ENCODE measurements at regions not wholly inside any gene's neighbourhood (a gene's known extent, or its start where the extent isn't known, plus 50 kb on each side); places are given as distances from the start of the nearest gene placed in this dataset.

DNA sequence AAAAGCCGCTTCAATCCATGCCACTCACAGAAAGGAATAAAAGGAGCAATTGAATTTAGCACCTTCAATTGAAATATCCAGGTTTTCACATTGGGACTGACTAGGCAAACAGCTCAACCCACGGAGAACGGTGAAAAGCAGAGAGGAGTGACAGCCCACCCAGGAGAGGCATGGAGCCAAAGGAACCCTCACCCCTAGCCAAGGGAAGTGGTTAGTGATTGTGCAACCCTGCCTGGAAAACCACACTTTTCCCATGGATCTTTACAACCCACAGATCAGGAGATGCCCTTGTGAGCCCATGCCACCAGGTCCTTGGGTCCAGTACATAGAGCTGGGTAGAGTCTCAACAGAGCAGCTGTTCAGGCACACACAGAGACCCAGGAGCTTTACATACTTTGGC, 911.8 kb downstream of the EPHA7 start:
- Histone ChIP-seq H3K27me3 (ENCODE audit: insufficient read depth, poor library complexity, severe bottlenecking) (no peaks in the 10 kb centered on the region), H3K27ac (replicated peaks) (no peak overlapping the region), H3K4me3 (replicated peaks; ENCODE audit: insufficient read depth, low read length) (no peak overlapping the region)
- DNase-seq (ENCODE audit: low read depth in 1 of 2, low spot score in 1 of 2) = no peak
- TF ChIP-seq GABPA (IDR thresholded peaks at IDR 0.05; ENCODE audit: low read depth) (no peak), SPI1 (IDR thresholded peaks at IDR 0.05; ENCODE audit: borderline replicate concordance, low read depth) (no peak), POLR2AphosphoS5 (IDR thresholded peaks at IDR 0.05; ENCODE audit: low read depth) (no peak)
- TF ChIP-seq, protein P1, sequence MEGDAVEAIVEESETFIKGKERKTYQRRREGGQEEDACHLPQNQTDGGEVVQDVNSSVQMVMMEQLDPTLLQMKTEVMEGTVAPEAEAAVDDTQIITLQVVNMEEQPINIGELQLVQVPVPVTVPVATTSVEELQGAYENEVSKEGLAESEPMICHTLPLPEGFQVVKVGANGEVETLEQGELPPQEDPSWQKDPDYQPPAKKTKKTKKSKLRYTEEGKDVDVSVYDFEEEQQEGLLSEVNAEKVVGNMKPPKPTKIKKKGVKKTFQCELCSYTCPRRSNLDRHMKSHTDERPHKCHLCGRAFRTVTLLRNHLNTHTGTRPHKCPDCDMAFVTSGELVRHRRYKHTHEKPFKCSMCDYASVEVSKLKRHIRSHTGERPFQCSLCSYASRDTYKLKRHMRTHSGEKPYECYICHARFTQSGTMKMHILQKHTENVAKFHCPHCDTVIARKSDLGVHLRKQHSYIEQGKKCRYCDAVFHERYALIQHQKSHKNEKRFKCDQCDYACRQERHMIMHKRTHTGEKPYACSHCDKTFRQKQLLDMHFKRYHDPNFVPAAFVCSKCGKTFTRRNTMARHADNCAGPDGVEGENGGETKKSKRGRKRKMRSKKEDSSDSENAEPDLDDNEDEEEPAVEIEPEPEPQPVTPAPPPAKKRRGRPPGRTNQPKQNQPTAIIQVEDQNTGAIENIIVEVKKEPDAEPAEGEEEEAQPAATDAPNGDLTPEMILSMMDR (IDR thresholded peaks at IDR 0.05; ENCODE audit: insufficient read depth, low read length) = no peak
- TF ChIP-seq, protein P2, sequence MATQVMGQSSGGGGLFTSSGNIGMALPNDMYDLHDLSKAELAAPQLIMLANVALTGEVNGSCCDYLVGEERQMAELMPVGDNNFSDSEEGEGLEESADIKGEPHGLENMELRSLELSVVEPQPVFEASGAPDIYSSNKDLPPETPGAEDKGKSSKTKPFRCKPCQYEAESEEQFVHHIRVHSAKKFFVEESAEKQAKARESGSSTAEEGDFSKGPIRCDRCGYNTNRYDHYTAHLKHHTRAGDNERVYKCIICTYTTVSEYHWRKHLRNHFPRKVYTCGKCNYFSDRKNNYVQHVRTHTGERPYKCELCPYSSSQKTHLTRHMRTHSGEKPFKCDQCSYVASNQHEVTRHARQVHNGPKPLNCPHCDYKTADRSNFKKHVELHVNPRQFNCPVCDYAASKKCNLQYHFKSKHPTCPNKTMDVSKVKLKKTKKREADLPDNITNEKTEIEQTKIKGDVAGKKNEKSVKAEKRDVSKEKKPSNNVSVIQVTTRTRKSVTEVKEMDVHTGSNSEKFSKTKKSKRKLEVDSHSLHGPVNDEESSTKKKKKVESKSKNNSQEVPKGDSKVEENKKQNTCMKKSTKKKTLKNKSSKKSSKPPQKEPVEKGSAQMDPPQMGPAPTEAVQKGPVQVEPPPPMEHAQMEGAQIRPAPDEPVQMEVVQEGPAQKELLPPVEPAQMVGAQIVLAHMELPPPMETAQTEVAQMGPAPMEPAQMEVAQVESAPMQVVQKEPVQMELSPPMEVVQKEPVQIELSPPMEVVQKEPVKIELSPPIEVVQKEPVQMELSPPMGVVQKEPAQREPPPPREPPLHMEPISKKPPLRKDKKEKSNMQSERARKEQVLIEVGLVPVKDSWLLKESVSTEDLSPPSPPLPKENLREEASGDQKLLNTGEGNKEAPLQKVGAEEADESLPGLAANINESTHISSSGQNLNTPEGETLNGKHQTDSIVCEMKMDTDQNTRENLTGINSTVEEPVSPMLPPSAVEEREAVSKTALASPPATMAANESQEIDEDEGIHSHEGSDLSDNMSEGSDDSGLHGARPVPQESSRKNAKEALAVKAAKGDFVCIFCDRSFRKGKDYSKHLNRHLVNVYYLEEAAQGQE (IDR thresholded peaks at IDR 0.05; ENCODE audit: insufficient replicate concordance, low read depth) = no peak

DNA sequence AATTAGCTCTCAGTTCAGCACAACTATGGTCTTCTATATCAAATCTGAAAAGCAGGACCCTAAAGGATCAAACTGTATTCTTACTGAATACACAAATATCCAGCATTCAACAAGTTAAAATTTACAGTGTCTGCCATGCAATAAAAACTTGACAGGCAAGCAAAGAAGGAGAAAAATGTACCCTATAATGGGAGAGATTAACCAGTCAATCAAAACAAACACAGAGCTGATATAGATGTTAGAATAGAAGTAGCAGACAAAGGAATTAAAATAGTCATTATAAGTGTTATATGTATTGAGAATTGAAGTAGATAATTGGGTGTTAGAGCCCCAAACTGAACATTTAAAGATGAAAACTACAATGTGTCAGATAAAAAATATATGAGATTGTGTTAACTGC, 914.9 kb downstream of the EPHA7 start:
- H3K27me3 ChIP-seq (ENCODE audit: insufficient read depth, poor library complexity, severe bottlenecking) = no peaks in the 10 kb centered on the region
- no peak for DNase-seq (ENCODE audit: low read depth in 1 of 2, low spot score in 1 of 2)
- H3K27ac ChIP-seq (replicated peaks) = no peak overlapping the region
- TF ChIP-seq GABPA (IDR thresholded peaks at IDR 0.05; ENCODE audit: low read depth) (no peak), SPI1 (IDR thresholded peaks at IDR 0.05; ENCODE audit: borderline replicate concordance, low read depth) (no peak), POLR2AphosphoS5 (IDR thresholded peaks at IDR 0.05; ENCODE audit: low read depth) (no peak)
- TF ChIP-seq, protein P2 (IDR thresholded peaks at IDR 0.05; ENCODE audit: insufficient replicate concordance, low read depth) = no peak
- H3K4me3 ChIP-seq (replicated peaks; ENCODE audit: insufficient read depth, low read length) = no peak overlapping the region

DNA sequence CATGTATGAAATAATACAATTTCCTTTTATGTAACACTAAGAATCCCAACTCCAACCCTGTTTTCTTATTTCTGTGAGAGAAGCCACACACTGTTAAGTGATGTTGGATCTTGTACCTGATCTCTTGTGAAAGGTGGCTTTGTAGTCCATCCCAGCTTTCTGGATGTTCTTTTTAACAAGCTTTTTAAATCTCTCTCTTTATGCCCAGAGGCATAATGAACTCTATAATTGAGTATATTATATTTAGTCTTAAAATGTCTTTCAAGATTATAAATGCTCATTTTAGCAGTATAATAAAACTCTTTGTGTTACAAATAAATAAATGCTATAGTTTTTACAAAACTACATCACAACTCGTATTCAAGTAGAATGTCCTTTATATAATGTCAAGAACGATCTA, 922.1 kb downstream of the EPHA7 start:
- DNase-seq (ENCODE audit: low read depth in 1 of 2, low spot score in 1 of 2) = no peak
- H3K27me3 ChIP-seq (ENCODE audit: insufficient read depth, poor library complexity, severe bottlenecking) = no peaks in the 10 kb centered on the region
- TF ChIP-seq POLR2AphosphoS5 (IDR thresholded peaks at IDR 0.05; ENCODE audit: low read depth) (no peak), SPI1 (IDR thresholded peaks at IDR 0.05; ENCODE audit: borderline replicate concordance, low read depth) (no peak), GABPA (IDR thresholded peaks at IDR 0.05; ENCODE audit: low read depth) (no peak)
- TF ChIP-seq, protein P2 (IDR thresholded peaks at IDR 0.05; ENCODE audit: insufficient replicate concordance, low read depth) = no peak
- TF ChIP-seq, protein P1 (IDR thresholded peaks at IDR 0.05; ENCODE audit: insufficient read depth, low read length) = no peak
- no peak overlapping the region for H3K4me3 ChIP-seq (replicated peaks; ENCODE audit: insufficient read depth, low read length)
- no peak overlapping the region for H3K27ac ChIP-seq (replicated peaks)
